IPS-18a (cell line): ENCODE measurements at regions not wholly inside any gene's neighbourhood (a gene's known extent, or its start where the extent isn't known, plus 50 kb on each side); places are given as distances from the start of the nearest gene placed in this dataset.
"Not testable (repeated sequence)": the region's sequence is repeated elsewhere in the genome, so short reads cannot be mapped to it uniquely, and the experiment has no call there.

Source experiments
- H3K27ac ChIP-seq: one replicate; pipeline ENCODE4 v1.5.1; 2013; ENCODE audit warnings: low read length
- H3K27me3 ChIP-seq: one replicate; pipeline ENCODE4 v1.6.1; 2013; ENCODE audit warnings: mild to moderate bottlenecking, low read length; ENCODE audit not compliant: control insufficient read depth, insufficient read depth
- H3K36me3 ChIP-seq: one replicate; pipeline ENCODE4 v1.6.1; 2013; ENCODE audit warnings: low read depth, low read length; ENCODE audit not compliant: control insufficient read depth
- H3K4me1 ChIP-seq: one replicate; pipeline ENCODE4 v1.6.1; 2013; ENCODE audit warnings: low read depth, low read length; ENCODE audit not compliant: control insufficient read depth
- H3K4me3 ChIP-seq: one replicate; pipeline ENCODE4 v1.5.1; 2013; ENCODE audit warnings: low read length
- H3K9ac ChIP-seq: one replicate; pipeline ENCODE4 v1.6.1; 2013; ENCODE audit warnings: mild to moderate bottlenecking, low read length, moderate library complexity
- H3K9me3 ChIP-seq: one replicate; pipeline ENCODE4 v1.6.1; 2013; ENCODE audit warnings: low read depth, low read length; ENCODE audit not compliant: control insufficient read depth

DNA sequence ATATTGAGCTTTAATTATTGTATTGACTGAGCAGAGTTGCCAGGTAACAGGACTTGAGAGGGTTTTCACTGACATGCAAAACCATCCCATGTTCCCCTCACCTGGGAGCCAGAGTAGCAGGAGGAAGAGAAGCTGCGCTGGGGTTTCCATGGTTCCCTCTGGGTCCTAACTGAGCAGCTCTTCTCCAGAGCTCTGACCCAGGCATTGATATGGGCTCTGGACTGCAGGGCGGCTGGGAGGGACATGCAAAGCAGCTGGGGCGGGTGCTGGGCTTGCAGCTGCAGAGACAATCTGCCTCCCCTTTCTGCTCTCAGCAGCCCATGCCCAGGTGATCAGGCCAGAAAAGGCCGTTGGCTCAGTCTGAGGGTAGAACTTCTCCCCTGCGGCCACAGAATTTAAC is 451.5 kb downstream of the RPIA start:
- H3K9ac ChIP-seq, H3K36me3 ChIP-seq, H3K4me1 ChIP-seq, H3K27me3 ChIP-seq, H3K4me3 ChIP-seq, H3K9me3 ChIP-seq, H3K27ac ChIP-seq: not testable (repeated sequence)

DNA sequence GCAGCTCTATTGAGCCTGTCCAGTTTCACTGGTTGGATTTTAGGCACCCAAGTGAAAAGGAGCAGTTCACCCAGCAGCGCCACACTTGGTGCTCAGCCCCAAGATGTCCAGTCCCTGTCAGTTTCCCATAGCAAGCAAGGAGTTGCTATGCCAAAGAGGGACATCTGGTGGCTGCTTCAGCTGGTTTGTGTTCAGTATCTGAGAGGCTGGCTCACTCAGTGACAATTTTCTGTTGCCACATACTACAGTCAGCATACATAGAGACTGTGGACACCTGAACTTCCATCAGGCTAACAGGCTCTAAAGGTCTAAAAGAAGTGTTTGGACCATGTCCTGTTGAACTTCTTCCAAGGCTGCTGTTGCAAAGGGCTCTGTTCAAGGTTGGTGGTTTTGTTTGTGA is 453.9 kb downstream of the RPIA start:
- not testable (repeated sequence) for H3K27ac ChIP-seq, H3K27me3 ChIP-seq, H3K9me3 ChIP-seq, H3K36me3 ChIP-seq, H3K4me1 ChIP-seq, H3K4me3 ChIP-seq, H3K9ac ChIP-seq

DNA sequence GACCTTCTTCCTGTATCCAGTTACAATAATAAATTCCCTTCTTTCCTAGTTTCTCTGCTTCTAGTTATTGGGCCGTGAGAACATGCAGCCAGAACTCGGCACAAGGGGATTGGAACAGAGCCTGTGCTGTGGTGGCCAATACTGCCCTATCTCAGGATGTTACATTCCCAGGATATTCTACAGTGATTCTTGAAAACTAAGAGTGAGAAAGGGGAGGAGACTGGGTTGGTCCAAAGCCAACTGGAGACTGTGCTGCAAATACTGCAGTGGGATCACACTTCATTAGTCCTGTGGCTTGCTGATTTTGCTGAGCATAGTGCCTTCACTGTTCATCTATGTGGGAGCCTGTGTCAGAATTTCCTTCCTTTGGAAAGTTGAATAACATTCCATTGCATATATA is 456.8 kb downstream of the RPIA start:
- not testable (repeated sequence) for H3K4me3 ChIP-seq, H3K27ac ChIP-seq, H3K9ac ChIP-seq, H3K36me3 ChIP-seq, H3K9me3 ChIP-seq, H3K27me3 ChIP-seq, H3K4me1 ChIP-seq

DNA sequence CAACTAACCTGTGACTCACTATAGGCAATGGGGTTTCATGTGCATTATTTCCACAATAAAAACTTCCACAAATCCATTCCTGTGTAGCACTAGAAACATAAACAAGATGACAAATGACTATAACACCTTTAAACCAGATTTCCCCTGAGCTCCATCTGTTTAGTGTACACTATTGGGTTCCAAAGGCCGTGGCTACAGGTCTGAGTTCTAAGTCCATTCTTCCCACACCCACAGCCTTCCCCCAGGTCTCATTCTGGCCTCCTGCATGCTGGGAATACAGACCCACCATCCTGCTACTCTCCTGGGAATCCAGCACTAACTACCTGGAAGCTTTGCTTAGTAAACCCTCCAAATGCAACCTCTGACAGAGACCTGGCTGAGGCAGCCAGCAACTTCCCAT is 460.2 kb downstream of the RPIA start:
- not testable (repeated sequence) for H3K27me3 ChIP-seq, H3K9ac ChIP-seq, H3K9me3 ChIP-seq, H3K36me3 ChIP-seq, H3K27ac ChIP-seq, H3K4me3 ChIP-seq, H3K4me1 ChIP-seq

DNA sequence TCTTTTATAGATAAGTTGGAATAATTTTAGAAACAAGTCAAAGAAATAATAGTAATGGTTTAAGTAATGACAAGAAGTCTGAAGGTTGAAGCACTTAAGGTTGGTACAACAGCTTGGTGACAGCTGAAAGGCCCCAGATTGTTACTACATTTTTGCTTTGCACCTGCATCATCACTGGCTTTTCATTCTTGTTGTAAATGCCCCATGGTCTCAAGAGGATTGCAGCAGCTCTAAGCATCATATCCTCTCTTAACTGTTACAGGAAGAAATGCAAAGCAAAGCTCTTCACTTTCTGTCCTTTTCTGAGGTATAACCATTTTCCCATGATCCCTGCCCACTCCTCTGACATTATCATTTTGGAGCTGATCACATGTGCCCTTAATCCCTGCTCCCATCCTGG is 461.0 kb downstream of the RPIA start:
- H3K36me3 ChIP-seq, H3K27ac ChIP-seq, H3K9me3 ChIP-seq, H3K27me3 ChIP-seq, H3K4me1 ChIP-seq, H3K9ac ChIP-seq, H3K4me3 ChIP-seq: not testable (repeated sequence)

DNA sequence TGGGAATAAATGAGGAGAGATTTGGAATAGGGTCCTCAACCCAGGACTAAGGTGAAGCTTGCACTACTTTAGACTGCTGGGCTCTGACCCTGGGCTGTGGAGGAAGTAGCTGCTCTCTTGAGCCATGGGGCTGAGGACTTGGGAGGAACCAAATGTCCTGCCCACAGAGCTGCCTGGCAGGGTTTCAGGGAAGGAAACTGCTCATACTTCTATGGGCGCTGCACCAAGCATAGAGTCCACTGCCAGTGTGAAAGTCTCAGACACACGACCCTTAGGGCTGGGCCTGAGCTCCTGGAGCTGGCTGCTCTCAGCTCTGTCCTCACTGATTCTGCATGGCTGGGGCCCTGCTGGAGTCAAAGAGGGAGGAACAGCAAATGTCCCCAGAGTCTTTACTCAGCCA is 461.7 kb downstream of the RPIA start:
- not testable (repeated sequence) for H3K4me3 ChIP-seq, H3K4me1 ChIP-seq, H3K9me3 ChIP-seq, H3K27me3 ChIP-seq, H3K9ac ChIP-seq, H3K36me3 ChIP-seq, H3K27ac ChIP-seq

DNA sequence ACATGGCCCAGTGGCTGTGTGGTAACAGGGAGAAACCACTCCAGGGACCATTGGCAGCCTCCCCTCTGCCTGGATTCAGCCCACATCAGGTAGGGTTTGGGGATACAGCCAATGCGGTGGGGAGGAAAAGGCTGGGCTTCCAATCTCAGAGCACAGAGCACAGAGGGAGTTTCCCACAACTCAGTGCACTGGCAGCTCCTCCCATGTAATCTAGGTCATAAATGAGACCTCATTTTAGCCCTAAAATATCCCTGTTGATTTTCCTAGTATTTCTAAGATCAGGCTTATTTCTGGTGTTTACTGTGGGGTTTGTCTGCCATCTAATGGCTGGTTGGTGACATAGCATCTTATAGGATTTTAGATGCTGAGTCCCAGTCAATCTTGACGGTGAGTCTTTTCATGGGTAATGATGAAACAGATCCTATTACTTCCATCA is 462.8 kb downstream of the RPIA start:
- H3K27ac ChIP-seq, H3K36me3 ChIP-seq, H3K9me3 ChIP-seq, H3K4me3 ChIP-seq, H3K9ac ChIP-seq, H3K27me3 ChIP-seq, H3K4me1 ChIP-seq: not testable (repeated sequence)

DNA sequence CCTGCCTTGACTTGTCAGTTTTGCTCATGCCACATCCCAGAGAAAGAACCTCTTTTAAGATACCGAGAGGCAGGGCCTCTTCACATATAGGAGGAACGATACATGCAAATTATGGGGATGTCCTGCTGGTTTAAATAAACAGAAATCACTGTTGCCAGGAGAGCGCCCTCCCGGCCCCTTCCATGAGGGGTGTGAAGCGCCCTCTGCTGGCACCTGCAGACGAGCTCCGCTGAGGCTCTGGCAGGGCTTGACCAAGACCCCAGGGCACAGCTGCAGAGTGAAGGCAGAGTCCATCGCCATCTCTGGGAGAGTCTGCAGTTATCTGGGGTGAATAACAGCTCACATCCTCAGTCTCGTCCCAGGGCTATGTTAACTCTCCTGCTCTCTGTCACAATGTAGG is 468.8 kb downstream of the RPIA start:
- H3K9ac ChIP-seq, H3K27ac ChIP-seq, H3K36me3 ChIP-seq, H3K4me3 ChIP-seq, H3K4me1 ChIP-seq, H3K27me3 ChIP-seq, H3K9me3 ChIP-seq: not testable (repeated sequence)

DNA sequence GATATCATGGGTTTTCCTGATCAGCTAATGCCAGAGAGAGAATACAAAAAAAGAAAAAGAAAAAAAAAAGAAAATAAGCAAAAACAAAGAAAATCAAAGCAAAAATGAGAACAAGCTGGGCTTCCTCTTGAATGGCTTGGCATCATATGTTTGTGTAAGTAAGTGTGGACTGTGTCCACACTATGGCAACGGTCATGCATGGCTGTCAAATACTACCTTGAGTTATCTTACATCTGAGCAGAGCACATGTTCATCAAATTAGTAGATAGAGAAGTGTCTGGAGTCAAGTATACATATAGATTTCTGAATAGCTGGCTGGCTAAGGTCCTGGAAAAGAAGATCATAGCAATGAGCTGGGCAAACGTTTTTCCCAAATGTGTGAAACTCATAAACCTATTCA is 470.2 kb downstream of the RPIA start:
- not testable (repeated sequence) for H3K27me3 ChIP-seq, H3K4me1 ChIP-seq, H3K9ac ChIP-seq, H3K27ac ChIP-seq, H3K9me3 ChIP-seq, H3K4me3 ChIP-seq, H3K36me3 ChIP-seq

DNA sequence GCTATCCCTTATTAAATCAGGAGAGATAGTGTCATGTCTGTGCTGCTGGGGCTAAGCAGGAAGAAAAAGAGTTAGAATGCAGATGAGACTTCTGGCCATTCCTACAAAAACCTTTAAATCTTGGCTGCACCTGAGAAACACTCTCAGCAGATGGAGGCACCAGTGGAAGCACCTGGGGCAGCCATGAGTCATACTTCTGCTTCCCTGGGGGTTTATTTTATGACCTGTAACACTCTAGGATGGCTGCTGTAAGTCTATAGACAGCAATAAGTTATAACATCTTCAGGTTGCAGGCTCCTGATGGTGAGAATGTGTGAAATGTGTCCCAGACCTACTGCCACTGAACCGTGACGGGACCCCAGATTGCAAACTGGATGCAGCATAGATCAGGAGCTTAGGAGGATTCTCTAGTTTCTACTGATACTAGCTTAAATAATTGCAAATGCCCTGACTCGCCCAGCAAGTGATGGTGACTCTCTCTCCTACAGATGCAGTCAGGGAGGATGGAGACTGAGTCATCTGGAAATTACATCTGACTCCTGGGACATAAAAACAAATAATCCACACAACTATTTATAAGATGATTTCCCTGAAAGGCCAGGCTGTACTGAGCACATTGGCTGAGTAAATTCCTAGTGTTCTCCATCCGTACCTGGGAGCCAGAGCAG is 479.2 kb downstream of the RPIA start:
- H3K9me3 ChIP-seq, H3K36me3 ChIP-seq, H3K27me3 ChIP-seq, H3K27ac ChIP-seq, H3K4me1 ChIP-seq, H3K9ac ChIP-seq, H3K4me3 ChIP-seq: not testable (repeated sequence)

DNA sequence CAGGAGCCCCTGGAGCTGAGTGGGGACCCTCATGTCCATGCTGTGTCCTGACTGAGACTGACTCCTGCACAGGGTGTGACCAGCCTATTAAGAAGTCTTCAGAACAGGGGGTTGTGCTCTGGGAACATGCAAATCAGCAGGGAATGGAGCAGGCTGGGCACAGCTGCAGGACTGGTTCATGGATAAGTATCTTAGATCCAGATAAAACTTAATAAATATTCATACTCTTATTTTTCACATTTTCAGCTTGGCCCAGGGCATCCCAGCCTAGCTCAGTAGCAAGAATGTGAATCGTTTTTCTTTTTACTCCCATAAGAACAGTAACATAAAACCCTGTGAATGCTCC is 479.7 kb downstream of the RPIA start:
- not testable (repeated sequence) for H3K4me1 ChIP-seq, H3K9ac ChIP-seq, H3K4me3 ChIP-seq, H3K27me3 ChIP-seq, H3K27ac ChIP-seq, H3K9me3 ChIP-seq, H3K36me3 ChIP-seq

DNA sequence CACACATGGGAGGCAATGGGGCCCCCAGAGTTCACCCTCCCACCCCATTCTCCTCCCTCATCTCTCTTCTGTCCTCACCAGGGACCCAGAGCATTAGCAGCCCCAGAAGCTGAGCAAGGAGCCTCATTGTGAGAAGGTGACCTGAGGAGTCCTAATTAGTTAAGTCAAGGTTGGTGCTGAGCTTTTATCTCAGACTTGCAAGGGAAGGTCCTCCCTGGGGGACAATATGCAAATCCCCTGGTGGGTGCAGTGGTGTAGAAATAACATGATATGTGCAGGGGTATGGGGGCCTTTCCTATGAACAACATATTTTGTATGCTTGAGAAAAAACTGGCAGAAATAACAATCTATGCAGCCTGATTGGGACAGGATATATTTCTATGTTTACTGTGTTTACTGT is 485.5 kb downstream of the RPIA start:
- not testable (repeated sequence) for H3K4me1 ChIP-seq, H3K27ac ChIP-seq, H3K27me3 ChIP-seq, H3K9ac ChIP-seq, H3K4me3 ChIP-seq, H3K36me3 ChIP-seq, H3K9me3 ChIP-seq

DNA sequence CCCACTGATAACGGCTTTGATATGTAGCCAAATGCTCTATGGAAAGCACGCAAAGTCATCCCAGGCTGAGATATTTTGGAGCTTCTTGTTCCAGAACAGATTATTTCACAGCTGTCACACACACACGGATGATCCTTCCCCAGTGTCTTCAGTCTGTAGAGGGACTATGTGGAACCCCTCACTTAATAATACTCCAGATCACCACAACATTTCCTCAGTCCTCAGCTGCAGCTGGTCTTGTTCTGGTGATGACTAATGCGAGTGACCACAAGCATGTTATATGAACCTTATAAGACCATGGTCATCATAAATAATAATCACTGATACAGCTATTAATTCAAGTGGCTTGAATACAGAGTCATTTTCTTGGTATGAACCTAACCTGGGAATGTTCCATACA is 490.7 kb downstream of the RPIA start:
- H3K9ac ChIP-seq, H3K4me3 ChIP-seq, H3K9me3 ChIP-seq, H3K36me3 ChIP-seq, H3K27ac ChIP-seq, H3K4me1 ChIP-seq, H3K27me3 ChIP-seq: not testable (repeated sequence)
